ENCODE measurements at regions not wholly inside any gene's neighbourhood (a gene's known extent, or its start where the extent isn't known, plus 50 kb on each side); places are given as distances from the start of the nearest gene placed in this dataset.

DNA sequence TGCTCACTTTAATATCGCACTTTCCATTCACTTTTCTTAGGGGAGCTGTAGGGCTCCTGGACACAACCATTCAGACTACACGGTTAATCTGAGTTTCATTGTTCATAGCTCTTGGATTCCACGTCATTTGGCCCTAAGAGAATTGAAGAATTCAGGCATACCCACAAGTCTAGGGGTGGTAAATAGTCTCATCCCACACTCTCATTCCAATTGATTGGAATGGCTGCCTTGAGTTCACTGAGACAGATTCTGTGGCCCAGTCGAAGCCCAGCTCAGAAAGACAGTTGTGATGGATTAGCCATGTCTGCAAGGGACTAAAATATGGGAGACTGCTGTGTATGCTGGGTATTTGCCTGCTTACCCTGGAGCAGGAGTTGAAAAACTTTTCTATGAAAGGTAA lies 124.6 kb downstream of the TFCP2L1 start (continued):
- TF ChIP-seq CEBPZ (IDR thresholded peaks at IDR 0.05; ENCODE audit: low read depth, low read length) (no peak), EZH2 (IDR thresholded peaks at IDR 0.05; ENCODE audit: borderline replicate concordance, control insufficient read depth, low read depth, low read length) (no peak), SRF (IDR thresholded peaks at IDR 0.05; ENCODE audit: low read depth in 2 of 2, low read length in 2 of 2) (no peak), ESRRA (IDR thresholded peaks at IDR 0.05; ENCODE audit: low read length) (no peak)

GRCh38 chr2:121161272-121161671 lies 123.7 kb downstream of the TFCP2L1 start:
- H3K4me3 ChIP-seq: no peak overlapping the region
- ATAC-seq: no peak
- ChIA-PET RAD21 (ENCODE audit: unreplicated experiment) (no interaction called here), CTCF (interaction anchor here (0.5 to 1.2 kb wide), 4 partner anchors 11 to 38 kb away, joined by 3 to 4 read pairs (median 3); no protein-coding TSS in a partner anchor), SMC1A (ENCODE audit: uncharacterized antibody, unreplicated experiment) (interaction anchor here (0.9 kb wide), 1 partner anchor 33 kb away, joined by 3 read pairs; no protein-coding TSS in a partner anchor), POLR2A (no interaction called here)
- no peaks in the 10 kb centered on the region for H3K36me3 ChIP-seq (ENCODE audit: control insufficient read depth in 2 of 2, insufficient read depth in 2 of 2, low read length in 1 of 2)
- no peak overlapping the region for H3K9ac ChIP-seq (ENCODE audit: control insufficient read depth, insufficient read depth, low read length)
- in situ Hi-C loops (cut with MboI) (no loop called here), intact Hi-C loops (cut with micrococcal nuclease; ENCODE audit: unreplicated experiment) (no loop called here)
- no TSS peak for BruUV-seq (replicated peaks)
- H3K27ac ChIP-seq (ENCODE audit: control insufficient read depth, insufficient read depth): no peak overlapping the region
- peaks cover 2% of the 10 kb centered on the region; the same call in 1 of the 3 replicates for H3K9me3 ChIP-seq (replicated peaks; ENCODE audit: control insufficient read depth, insufficient read depth, low read length)
- no peak for DNase-seq (ENCODE audit: low read depth, low spot score)
- no peaks in the 10 kb centered on the region for H4K20me1 ChIP-seq (ENCODE audit: control insufficient read depth, insufficient read depth)
- no peaks in the 10 kb centered on the region for H3K27me3 ChIP-seq (replicated peaks in 1 of 2; ENCODE audit: control insufficient read depth in 2 of 2, insufficient read depth in 2 of 2, low read length in 1 of 2)
- H2AFZ ChIP-seq (ENCODE audit: control insufficient read depth, low read depth, low read length): no peak overlapping the region
- no peak for FAIRE-seq
- H3K79me2 ChIP-seq (ENCODE audit: control insufficient read depth, insufficient read depth, low read length): no peaks in the 10 kb centered on the region
- no peaks in the 10 kb centered on the region for H3K4me1 ChIP-seq (ENCODE audit: control insufficient read depth, insufficient read depth, low read length)
- 46% methylated on average over 1 of the region's 1 CpG for WGBS (ENCODE audit: insufficient coverage, insufficient replicate concordance, low lambda C conversion rate, missing lambda C conversion rate)
- no peak overlapping the region for H3K4me2 ChIP-seq (ENCODE audit: control insufficient read depth, insufficient read depth)
- TF ChIP-seq IKZF2 (IDR thresholded peaks at IDR 0.05) (no peak), SMC3 (IDR thresholded peaks at IDR 0.05; ENCODE audit: borderline replicate concordance, low read length) (no peak), CREB1 (IDR thresholded peaks at IDR 0.05; ENCODE audit: low read depth) (no peak), TAF1 (IDR thresholded peaks at IDR 0.05; ENCODE audit: borderline replicate concordance, low read depth, low read length) (no peak), BRCA1 (IDR thresholded peaks at IDR 0.05; ENCODE audit: low read depth, low read length) (no peak), MTA2 (IDR thresholded peaks at IDR 0.05; ENCODE audit: low read depth) (no peak), ZNF274 (IDR thresholded peaks at IDR 0.05; ENCODE audit: insufficient read depth, insufficient read length) (no peak), NBN (IDR thresholded peaks at IDR 0.05) (no peak), NFIC (IDR thresholded peaks at IDR 0.05; ENCODE audit: low read depth, low read length) (no peak), RBBP5 (conservative IDR thresholded peaks at IDR 0.05) (no peak), ZNF24 (IDR thresholded peaks at IDR 0.05) (no peak), NR2C2 (IDR thresholded peaks at IDR 0.05; ENCODE audit: borderline replicate concordance, control insufficient read depth, insufficient read length, low read depth) (no peak), NRF1 (conservative IDR thresholded peaks at IDR 0.05; ENCODE audit: low read depth, low read length) (no peak), ATF7 (IDR thresholded peaks at IDR 0.05; ENCODE audit: low read depth) (no peak), ETV6 (conservative IDR thresholded peaks at IDR 0.05 in 1 of 2, IDR thresholded peaks at IDR 0.05 in 1 of 2; ENCODE audit: borderline replicate concordance in 1 of 2, low read depth in 1 of 2) (no peak)
- TF ChIP-seq, protein P1, sequence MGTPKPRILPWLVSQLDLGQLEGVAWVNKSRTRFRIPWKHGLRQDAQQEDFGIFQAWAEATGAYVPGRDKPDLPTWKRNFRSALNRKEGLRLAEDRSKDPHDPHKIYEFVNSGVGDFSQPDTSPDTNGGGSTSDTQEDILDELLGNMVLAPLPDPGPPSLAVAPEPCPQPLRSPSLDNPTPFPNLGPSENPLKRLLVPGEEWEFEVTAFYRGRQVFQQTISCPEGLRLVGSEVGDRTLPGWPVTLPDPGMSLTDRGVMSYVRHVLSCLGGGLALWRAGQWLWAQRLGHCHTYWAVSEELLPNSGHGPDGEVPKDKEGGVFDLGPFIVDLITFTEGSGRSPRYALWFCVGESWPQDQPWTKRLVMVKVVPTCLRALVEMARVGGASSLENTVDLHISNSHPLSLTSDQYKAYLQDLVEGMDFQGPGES (IDR thresholded peaks at IDR 0.05): no peak
